ENCODE measurements at regions not wholly inside any gene's neighbourhood (a gene's known extent, or its start where the extent isn't known, plus 50 kb on each side); places are given as distances from the start of the nearest gene placed in this dataset.
A peak's percentile ranks its signal among the peaks of the same experiment; 100 is the strongest.
"Not testable (repeated sequence)": the region's sequence is repeated elsewhere in the genome, so short reads cannot be mapped to it uniquely, and the experiment has no call there.

DNA sequence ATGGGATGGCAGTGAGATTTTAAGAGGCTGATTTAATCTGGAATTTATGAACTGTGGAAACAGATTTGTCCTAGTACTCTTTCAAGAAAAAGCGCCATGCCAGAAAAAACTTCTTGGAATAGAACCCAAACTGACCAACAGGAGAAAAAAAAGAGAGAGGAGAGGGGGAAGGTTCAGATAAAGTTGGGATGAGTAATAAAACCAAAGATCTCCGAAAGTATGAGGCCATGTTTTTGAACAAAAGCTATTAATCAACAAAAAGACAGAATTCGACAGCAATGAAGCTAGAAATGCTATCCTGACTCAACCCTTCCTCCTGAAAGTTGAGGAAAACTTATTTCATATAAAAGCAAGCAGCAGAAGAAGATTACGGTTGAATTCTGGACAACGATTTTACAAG lies 135.5 kb downstream of the CEMIP2 start:
- no peak for DNase-seq

DNA sequence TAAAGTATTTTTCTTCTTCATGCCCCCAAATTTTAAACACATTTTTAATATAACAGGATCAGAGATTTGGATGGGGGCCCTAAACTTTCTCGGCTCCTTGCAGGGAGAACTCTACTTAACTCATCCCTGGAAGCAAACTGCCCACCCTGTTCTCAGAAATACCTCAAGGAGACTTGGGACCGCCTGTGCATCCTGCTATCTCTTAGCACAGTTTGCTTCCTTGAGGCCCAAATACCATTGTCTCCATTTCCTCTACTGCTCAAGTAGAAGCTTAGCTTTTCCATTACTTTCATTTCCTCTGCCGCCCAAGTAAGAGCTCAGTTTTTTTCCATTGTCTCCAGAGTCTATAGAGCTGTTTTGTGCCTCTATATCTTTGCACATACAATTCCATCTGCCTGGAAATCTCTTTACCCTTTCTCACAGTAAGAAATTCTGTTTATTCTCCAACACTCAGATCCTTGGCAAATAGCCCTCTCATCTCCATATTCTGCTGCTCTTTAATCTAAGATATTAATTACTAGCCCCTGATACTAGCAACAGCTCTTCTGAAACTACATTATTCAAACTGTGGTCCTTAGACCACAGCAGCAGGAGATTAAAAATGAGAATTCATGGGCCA lies 137.8 kb downstream of the CEMIP2 start:
- DNase-seq: no peak

DNA sequence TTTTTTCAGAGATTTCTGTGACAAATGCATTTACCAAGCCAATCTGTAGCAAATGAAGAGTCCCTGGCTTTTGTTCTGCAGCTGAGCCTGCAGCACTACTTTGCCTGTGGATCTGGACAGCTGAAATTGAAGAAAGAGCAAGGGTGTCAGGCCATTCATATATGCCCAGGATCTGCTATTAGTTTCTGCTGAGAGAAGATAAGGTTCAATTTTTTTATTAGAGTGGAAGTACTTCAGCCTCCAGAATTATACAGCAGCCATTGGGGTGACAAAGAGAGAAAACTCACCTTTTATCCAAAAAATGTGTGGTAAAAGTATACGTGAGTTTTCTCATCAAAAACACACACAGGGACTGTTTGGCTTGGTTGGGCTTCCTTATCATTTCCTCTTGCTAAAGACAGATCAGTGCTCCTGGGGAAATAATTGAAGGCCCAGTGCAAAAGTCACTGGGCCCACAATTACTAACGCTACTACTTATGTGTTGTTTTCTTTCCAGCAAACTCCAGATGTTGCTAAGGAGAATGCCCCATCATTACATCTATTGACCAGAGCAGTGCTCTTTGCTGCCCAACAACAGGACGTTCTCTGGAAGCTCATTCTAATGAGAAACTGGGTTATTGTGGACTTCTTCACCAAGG lies 138.6 kb downstream of the CEMIP2 start:
- no peak for DNase-seq

DNA sequence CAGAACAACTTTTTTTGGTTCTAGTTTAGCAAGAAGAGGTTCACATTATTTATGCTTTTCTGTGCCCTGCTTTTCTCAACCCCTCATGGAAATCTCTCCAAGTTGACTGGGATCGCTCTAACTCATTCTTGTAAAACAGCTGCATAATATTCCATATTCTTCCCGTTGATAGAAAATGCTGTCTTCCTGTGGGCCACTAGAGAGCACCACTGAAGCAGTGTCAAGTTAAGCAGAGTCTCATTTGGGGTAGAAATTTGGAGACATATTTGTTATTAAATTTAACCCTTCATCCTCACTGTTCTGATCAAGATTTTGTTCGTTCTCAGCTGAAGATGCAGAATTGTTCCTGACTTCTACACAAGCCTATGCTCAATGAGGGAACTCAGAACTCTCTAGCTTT lies 140.1 kb downstream of the CEMIP2 start:
- DNase-seq: no peak

DNA sequence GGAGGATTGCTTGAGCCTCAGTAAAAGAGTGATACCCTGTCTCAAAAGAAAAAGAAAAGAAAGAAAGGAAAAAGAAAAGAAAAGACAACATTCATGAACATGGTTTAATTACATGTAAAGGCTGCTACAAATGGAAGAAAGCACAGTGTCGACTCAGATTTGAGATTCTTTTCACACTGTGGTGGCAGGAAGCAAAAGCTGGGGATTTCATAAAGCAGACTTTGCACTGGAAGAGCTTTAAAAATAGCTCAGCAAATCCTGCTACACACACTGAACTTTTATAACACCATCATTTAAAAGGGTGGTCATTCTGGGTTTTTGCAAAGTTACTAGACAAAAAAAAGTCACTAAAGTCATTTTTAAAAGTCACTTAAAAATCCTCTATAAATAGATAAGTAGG lies 140.8 kb downstream of the CEMIP2 start:
- no peak for DNase-seq

DNA sequence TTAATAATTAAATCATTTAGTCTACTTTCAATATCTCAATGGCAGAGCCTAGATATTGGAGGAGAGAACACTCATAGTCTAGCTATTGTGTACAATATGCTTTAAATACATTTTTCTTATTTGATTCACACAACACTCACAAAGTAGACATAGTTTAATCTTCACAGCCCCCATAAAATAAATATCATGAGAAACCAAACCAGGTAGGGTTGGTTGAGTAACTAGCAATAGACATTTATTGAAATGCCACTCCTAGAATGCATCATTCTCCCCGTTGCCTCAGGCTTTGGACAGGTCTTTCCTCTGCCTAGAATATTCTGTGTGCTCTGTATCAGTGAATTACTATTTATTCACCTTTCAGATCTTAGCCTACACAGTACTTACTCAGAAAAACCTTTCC lies 141.9 kb downstream of the CEMIP2 start:
- no peak for DNase-seq

DNA sequence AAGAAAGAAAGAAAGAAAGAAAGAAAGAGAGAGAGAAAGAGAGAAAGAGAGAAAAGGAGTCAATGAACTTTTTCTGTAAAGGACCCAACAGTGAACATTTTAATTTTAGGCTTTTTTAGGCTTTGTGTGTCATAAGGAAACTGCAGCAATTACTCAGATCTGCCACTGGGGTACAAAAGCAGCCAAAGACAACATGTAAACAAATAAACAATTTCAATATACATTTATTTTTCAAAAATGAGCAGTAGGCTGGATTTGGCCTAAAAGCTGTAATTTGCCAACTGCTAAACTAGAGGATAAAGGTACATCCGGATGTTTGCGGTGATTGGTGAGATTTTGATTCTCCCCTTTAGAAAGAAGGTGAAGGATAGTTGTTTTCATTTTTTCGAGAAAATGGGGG lies 143.6 kb downstream of the CEMIP2 start:
- no peak for DNase-seq

DNA sequence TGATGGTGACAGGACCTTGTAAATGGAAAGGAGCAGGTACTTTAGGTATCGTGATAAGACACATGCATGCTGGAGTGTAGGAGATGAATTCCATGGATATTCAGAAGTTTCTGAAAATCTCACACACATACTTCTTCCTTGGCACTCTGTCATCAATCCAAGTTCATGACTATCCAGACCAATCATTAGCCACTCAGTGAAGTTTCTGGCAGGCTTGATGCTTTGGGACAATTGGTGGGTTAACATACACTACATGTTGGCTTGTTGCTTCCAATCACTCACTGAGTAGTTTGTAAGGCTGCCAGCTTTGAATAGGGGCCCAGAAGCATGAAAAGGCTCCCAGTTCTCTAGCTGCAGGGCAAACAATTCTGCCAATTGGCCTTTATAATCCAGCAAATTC lies 147.6 kb downstream of the CEMIP2 start:
- DNase-seq: no peak

DNA sequence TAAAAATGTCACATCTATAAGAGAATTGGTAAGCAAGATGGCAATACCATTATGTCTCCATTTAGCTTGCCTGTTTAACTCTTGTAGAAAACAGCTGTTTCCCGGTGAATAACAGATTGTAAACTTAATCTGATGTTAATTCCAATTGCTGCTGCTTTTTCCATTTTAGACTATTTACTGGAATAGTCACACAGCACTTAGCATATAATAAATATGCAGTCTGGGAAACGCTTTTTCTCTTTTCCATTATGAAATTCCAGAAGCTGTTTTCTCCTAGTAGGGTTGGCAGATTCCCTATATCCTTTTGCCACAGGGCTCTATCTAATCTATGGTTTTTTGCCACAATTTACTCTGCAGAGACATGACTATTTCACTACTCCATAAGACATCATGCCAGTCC lies 148.0 kb downstream of the CEMIP2 start:
- DNase-seq: no peak

DNA sequence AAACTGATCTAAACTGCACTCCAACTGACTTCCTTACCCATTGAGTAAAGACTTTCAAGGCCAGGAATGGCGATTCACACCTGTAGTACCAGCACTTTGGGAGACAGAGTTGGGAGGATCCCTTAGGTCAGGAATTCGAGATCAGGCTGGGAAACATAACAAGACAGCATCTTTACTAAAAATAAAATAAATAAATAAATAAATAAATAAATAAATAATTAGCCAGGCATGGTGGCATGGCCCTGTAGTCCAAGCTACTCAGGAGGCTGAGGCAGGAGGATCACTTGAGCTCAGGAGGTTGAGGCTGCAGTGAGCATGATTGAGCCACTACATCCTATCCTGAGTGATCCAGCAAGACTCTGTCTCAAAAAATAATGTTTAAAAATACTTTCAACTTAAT lies 148.4 kb downstream of the CEMIP2 start:
- DNase-seq: no peak

DNA sequence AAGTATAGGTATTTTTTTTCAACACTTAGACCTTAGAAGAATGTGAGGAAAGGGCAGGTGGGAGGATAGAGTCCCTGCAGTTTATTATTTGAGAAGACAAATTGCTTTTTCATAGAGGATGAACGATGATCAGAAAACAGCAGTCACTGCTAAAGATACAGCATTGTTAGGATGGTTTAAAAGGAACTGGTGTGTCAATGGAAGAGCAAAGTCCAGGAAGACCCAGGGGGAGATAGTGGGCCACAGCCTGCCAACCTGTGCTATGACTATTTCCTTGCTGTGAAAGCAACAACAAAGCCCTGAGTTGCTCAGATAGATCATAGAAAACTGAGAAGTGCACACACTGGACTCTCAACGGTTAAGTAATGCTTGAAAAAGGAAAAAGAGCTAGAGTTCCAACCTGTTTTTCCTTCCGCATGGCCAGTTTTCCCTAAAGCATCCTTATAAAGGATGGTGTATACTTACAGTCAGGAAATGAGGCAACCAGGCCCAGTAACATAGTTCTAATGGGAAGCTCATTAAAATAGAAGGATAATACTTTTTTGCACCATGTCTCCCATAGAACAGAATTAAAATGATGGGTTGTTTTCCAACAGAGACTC lies 153.8 kb downstream of the CEMIP2 start:
- DNase-seq: no peak

DNA sequence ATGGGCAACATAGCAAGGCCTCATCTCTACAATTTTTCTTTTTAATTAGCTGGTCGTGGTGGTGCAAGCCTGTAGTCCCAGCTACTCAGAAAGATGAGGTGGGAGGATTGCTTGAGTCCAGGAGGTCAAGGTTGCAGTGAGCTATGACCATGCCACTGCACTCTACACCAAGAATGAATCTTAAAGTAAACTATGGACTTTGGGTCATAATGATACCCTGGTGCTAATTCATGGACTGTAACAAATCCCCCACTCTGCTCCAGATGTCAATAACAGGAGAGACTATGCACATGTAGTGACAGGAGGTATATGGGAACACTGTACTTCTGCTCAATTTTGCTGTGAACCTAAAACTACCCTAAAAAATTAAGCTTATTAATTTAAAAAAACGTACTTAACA lies 155.4 kb downstream of the CEMIP2 start:
- DNase-seq: no peak

DNA sequence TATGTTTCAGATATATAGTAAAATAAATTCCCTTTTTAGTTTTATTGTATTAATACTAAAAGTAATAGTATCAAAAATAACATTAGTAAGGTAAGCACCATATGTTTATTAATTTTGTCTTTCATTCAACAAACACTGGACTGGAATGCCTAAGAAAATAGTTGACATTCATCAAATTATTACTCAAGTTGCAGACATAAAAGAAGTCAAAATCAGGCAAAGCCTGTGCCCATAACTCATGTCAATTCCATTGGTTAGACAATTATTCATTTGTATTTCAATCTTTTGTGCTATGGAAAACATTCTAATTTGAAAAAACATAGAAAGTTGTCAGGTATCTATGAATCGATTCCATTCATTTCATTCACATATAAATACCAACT lies 158.9 kb downstream of the CEMIP2 start:
- DNase-seq: no peak

DNA sequence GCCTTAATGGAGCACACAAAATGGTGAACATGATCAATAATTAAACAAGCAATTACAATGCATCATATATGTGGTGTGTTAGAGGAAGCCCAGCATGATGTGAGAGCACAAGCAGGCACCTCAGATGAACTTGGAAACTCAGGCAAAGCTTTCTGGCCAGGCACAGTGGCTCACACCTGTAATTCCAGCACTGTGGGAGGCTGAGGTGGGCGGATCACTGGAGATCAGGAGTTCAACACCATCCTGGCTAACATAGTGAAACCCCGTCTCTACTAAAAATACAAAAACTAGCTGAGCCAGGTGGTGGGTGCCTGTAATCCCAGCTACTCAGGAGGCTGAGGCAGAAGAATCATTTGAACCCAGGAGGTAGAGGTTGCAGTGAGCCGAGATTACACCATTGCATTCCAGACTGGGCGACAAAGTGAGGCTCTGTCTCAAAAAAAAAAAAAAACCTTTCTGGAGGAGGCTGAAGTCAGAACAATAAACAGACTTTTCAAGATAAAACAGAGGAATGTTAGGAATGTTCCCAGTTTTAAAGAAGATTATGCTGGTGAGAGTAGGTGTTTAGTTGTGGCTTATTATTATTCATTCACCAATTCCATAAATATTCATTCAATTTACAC lies 159.4 kb downstream of the CEMIP2 start:
- no peak for DNase-seq

DNA sequence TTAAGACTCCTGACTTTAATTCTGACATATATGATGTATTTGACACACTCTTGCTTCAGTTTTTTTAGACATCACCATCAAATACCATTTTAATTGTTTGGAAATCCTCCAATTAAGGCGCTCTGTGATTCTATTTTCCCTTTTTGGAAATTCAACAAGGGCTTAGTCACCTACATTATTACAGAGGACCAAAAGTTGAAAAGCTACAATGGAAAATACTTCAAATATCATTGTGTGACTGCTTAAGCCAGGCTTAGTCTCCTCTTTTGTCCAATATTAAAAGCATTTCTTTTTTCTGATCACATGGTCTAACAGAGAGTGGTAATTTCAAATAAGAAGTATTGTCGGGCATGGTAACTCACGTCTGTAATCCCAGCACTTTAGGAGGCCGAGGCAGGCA lies 160.3 kb downstream of the CEMIP2 start:
- DNase-seq: no peak

DNA sequence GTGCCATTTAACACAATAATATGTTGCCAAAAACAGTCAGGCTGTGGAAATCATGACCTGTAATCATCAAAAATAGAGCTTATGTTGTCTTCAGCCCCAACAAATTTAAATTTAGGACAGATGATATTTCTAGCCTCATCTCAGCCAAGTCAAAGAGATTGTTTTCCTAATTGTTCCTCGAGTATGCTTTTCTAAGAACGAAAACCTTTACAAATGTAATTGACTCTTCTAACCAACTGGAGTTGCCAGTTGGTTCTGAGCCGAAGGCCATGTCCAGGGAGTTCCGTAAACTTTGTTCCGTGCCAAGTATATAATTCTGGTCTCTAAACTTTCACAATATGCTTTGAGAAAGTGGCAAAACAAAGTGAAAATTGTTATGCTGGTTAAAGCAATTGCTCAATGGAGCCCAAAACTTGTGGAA lies 160.8 kb downstream of the CEMIP2 start:
- DNase-seq: no peak

DNA sequence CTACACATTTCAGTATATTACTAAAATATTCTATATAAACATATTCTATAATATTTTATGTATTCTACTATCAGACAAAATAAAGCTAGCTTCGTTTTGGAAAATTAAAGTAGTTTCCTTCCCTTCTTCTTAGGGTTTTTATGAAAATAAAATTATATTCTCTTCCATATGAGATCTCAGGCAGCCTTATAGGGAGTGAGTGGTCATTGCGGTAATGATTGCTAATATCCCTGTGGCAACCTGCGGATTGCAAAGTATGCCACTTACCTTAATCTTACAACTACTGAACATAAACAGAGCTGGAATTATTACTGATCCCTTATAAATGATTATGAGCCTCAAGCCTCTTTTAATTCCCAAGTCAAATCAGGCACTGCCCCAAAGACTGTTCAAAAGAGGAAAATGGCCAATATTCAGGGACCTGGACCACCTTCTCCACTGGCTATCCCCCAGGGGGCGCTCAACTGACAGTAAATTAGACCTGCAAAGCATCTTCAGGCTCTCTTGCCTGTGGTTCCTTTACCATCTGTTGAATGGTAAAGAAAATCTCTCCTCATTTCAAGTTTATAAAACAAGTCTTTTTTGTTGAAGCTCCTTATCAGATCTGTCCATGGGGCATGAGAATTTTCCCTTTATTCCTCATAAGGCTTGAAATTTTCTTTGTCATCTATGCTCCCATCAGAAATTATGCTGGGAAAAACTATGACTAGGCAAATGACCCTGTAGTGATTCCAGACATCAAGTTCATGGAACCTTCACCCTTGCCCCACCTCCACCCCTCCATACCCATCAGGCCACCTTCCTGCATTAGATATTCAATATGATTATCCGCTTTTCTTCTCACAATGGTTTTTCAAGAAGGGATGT lies 163.9 kb downstream of the CEMIP2 start:
- DNase-seq: peak; percentile 6 to 22

DNA sequence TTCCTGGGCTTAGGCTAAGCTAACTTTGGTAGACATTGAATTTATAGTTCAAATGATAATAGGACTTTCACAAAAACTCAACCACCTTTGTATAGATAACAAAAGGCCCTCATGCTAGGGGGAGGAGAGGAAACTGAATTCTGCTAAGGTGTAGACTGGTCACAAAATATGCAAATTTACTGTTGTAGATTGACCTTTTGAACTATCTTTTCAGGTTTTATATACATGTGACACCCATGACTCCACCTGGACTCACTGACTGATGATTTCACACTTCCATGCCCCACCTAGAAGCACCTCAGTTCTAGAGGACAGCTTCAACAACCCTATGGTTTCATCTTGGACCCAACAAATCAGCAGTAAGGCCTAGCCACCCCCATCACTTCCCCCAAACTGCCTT lies 165.7 kb downstream of the CEMIP2 start:
- no peak for DNase-seq

DNA sequence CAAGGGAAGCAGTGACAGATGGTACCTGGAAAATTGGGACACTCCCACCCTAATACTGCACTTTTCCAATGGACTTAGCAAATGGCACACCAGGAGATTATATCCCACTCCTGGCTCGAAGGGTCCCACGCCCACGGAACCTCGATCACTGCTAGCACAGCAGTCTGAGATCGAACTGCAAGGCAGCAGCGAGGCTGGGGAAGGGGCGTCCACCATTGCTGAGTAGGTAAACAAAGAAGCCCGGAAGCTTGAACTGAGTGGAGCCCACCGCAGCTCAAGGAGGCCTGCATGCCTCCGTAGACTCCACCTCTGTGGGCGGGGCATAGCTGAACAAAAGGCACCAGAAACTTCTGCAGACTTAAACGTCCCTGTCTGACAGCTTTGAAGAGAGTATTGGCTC lies 172.6 kb downstream of the CEMIP2 start:
- not testable (repeated sequence) for DNase-seq

DNA sequence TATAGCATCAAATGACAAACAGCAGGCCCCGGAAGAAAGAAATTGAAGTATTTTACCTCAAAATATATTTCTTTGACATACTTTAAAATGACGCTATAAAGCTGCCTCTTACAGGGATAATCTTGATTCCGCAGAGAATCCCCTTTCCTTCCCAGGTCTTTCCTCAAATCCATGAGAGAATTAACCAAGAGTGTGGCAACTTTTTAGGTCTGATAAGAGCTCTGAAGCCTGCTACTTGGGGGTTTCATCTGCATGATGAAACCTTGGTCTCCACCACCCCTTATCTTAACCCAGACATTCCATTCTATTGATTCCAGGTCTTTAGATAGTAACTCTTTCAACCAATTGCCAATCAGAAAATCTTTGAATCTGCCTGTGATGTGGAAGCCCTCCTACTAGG lies 173.8 kb downstream of the CEMIP2 start:
- no peak for DNase-seq

DNA sequence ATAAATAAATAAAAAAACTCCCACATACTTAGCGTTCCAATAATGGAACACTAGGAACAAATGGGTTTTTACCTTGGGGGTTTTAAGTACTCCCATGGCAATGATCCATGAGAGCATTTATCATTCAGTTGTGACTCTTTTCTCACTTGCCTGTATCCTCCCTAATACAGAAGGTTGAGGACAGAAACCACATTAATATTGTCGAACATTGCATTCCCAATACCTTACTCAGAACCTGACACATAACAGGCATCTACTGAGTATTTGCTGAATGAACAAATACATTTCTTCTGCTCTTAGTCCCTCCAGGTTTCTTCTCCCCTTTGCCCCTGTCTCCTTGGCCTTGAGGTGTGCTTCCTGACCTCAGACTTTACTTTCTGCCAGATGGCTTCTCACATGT lies 175.9 kb downstream of the CEMIP2 start:
- DNase-seq: no peak

DNA sequence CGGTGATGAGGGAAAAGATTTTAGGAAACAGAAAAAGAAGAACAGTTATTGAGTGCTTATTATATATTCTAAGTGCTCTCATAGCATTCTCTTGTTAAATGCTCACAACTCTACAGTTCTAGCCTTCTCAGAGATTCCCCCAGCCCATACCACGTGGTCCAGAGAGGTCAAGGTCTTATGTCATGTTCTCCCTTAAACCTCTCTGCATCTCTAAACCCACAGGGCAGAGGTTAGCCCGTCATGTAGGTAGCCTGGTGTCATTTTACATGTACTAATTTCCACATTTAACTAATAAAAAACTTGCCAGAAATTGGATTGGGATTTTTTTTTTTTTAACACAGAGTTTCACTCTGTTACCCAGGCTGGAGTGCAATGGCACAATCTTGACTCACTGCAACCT lies 178.0 kb downstream of the CEMIP2 start:
- no peak for DNase-seq

DNA sequence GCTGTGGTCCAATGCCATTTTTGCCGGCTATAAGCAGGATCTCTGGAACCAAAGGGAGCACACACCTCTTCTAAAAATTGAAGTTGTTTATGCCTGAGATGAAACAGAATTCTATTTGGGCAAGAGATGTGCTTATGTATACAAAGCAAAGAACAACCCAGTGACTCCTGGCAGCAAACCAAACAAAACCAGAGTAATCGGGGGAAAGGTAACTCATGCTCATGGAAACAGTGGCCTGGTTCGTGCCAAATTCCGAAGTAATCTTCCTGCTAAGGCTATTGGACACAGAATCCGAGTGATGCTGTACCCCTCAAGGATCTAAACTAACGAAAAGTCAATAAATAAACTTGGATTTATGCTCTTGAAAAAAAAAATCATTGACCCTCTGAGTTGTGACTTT lies 178.7 kb downstream of the CEMIP2 start:
- no peak for DNase-seq
